ENCODE measurements at regions not wholly inside any gene's neighbourhood (a gene's known extent, or its start where the extent isn't known, plus 50 kb on each side); places are given as distances from the start of the nearest gene placed in this dataset.

GRCh38 chr10:106520698-106521097 is 643.8 kb downstream of the SORCS1 start:
- Mint-ChIP-seq H3K4me1 (ENCODE audit: low read depth) (no peaks in the 10 kb centered on the region), H3K27me3 (no peaks in the 10 kb centered on the region), H3K36me3 (ENCODE audit: low read depth) (no peaks in the 10 kb centered on the region), H3K9me3 (peaks cover 4% of the 10 kb centered on the region), H3K27ac (no peak overlapping the region), H3K4me3 (no peak overlapping the region)
- no peaks in the 10 kb centered on the region for H3K27me3 ChIP-seq (ENCODE audit: control insufficient read depth in 1 of 2, insufficient read depth in 2 of 2, low read length in 2 of 2)
- ChIA-PET CTCF (no interaction called here), POLR2A (no interaction called here)
- no peaks in the 10 kb centered on the region for H3K4me1 ChIP-seq (ENCODE audit: insufficient read depth, low read length)
- intact Hi-C loops (cut with DNase I, micrococcal nuclease), result no loop called here
- ATAC-seq (ENCODE audit: poor library complexity), result no peak
- no peak overlapping the region for H3K27ac ChIP-seq (ENCODE audit: low read depth in 1 of 2, low read length in 2 of 2)
- no peaks in the 10 kb centered on the region for H3K36me3 ChIP-seq (ENCODE audit: insufficient read depth, low read length)
- no peak for TF ChIP-seq CTCF (IDR thresholded peaks at IDR 0.05)
- H3K9me3 ChIP-seq (ENCODE audit: control insufficient read depth in 1 of 2, insufficient read depth in 1 of 2, low read length in 2 of 2), result no peaks in the 10 kb centered on the region
- H3K4me3 ChIP-seq (ENCODE audit: low read length), result no peak overlapping the region
- no peak for DNase-seq

GRCh38 chr10:106519376-106520030 is 645.0 kb downstream of the SORCS1 start:
- H3K27me3 Mint-ChIP-seq, result no peaks in the 10 kb centered on the region
- Histone ChIP-seq H3K36me3 (ENCODE audit: insufficient read depth, low read length) (no peaks in the 10 kb centered on the region), H3K4me3 (ENCODE audit: low read length) (no peak overlapping the region), H3K27ac (ENCODE audit: low read depth in 1 of 2, low read length in 2 of 2) (no peak overlapping the region), H3K4me1 (ENCODE audit: insufficient read depth, low read length) (no peaks in the 10 kb centered on the region), H3K9me3 (ENCODE audit: control insufficient read depth in 1 of 2, insufficient read depth in 1 of 2, low read length in 2 of 2) (no peaks in the 10 kb centered on the region), H3K27me3 (ENCODE audit: control insufficient read depth in 1 of 2, insufficient read depth in 2 of 2, low read length in 2 of 2) (no peaks in the 10 kb centered on the region)
- no peaks in the 10 kb centered on the region for H3K36me3 Mint-ChIP-seq (ENCODE audit: low read depth)
- ChIA-PET POLR2A (no interaction called here), CTCF (no interaction called here)
- no peaks in the 10 kb centered on the region for H3K4me1 Mint-ChIP-seq (ENCODE audit: low read depth)
- H3K27ac Mint-ChIP-seq, result no peak overlapping the region
- ATAC-seq (ENCODE audit: poor library complexity) (no peak), DNase-seq (no peak)
- TF ChIP-seq CTCF (IDR thresholded peaks at IDR 0.05), result no peak
- no peak overlapping the region for H3K4me3 Mint-ChIP-seq
- intact Hi-C loops (cut with DNase I, micrococcal nuclease), result no loop called here
- peaks cover 4% of the 10 kb centered on the region for H3K9me3 Mint-ChIP-seq

- no peaks in the 10 kb centered on the region for H3K4me1 ChIP-seq (ENCODE audit: insufficient read depth, low read length)
- H3K27ac Mint-ChIP-seq, result no peak overlapping the region
- no peaks in the 10 kb centered on the region for H3K9me3 ChIP-seq (ENCODE audit: control insufficient read depth in 1 of 2, insufficient read depth in 1 of 2, low read length in 2 of 2)
- peaks cover 4% of the 10 kb centered on the region for H3K9me3 Mint-ChIP-seq
- no peaks in the 10 kb centered on the region for H3K27me3 ChIP-seq (ENCODE audit: control insufficient read depth in 1 of 2, insufficient read depth in 2 of 2, low read length in 2 of 2)
- ChIA-PET POLR2A (no interaction called here), CTCF (no interaction called here)
- TF ChIP-seq CTCF (IDR thresholded peaks at IDR 0.05), result no peak
- H3K27me3 Mint-ChIP-seq, result no peaks in the 10 kb centered on the region
- ATAC-seq (ENCODE audit: poor library complexity) (no peak), DNase-seq (no peak)
- H3K36me3 Mint-ChIP-seq (ENCODE audit: low read depth), result no peaks in the 10 kb centered on the region
- intact Hi-C loops (cut with DNase I, micrococcal nuclease), result no loop called here
- H3K4me3 Mint-ChIP-seq, result no peak overlapping the region
- H3K4me3 ChIP-seq (ENCODE audit: low read length), result no peak overlapping the region
- H3K27ac ChIP-seq (ENCODE audit: low read depth in 1 of 2, low read length in 2 of 2), result no peak overlapping the region
- H3K4me1 Mint-ChIP-seq (ENCODE audit: low read depth), result no peaks in the 10 kb centered on the region
- no peaks in the 10 kb centered on the region for H3K36me3 ChIP-seq (ENCODE audit: insufficient read depth, low read length)
These were observed 649.2 kb downstream of the SORCS1 start for GRCh38 chr10:106515206-106515790.
